Stimulated activated CD4-positive, alpha-beta T cell treated with anti-CD3 and anti-CD28 coated beads, Interleukin-1b, Interleukin-23, amount 100 ng/mL, for 4 hours (primary cell): ENCODE measurements at regions not wholly inside any gene's neighbourhood (a gene's known extent, or its start where the extent isn't known, plus 50 kb on each side); places are given as distances from the start of the nearest gene placed in this dataset.

ENCODE experiments used
- DNase-seq, 2 donors: peaks; one replicate each; pipeline ENCODE4 v3.0.0-alpha.2; 2020; ENCODE audit warnings: low read depth in 2 of 2

DNA sequence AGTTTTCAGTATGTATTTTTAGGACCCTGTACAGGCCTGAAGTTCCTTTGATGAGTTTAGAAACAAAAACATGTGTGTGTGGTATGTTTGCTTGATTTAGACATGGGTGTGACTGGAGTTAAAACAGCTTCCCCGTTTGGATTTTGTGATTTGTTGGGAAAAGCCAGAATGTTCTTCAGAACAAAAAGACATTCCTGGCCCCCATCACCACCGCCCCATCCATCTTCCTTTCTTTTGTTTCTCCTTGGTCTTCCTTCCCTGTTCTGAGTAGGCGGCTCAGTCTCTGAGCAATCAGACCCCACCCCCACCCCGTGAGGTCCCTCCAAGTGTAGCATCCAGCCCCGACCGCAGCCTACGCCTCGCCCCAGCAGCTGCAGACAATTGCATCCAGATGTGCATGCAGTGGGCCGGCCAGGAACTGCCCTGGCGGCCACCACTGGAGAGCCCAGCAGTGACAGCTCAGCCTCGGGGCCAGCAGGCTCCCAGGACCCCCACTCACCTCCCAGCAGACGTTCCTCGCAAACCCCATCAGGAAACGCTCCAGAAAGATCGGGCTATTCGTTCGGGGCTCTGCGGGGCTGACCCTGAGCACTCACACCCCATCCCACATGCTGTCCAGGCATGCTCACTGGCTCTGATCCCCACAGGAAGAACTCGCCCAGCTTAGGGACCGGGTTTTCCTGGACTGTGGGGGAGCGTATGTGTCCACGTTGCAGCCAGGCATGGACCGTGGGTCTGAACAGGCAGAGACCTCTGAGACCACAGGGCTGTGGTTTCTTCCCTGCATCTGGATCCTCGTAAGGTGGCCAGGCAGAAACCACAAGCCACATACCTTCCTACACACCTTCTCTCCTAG, 99.8 kb upstream of the CDH5 start:
- no peak for DNase-seq

DNA sequence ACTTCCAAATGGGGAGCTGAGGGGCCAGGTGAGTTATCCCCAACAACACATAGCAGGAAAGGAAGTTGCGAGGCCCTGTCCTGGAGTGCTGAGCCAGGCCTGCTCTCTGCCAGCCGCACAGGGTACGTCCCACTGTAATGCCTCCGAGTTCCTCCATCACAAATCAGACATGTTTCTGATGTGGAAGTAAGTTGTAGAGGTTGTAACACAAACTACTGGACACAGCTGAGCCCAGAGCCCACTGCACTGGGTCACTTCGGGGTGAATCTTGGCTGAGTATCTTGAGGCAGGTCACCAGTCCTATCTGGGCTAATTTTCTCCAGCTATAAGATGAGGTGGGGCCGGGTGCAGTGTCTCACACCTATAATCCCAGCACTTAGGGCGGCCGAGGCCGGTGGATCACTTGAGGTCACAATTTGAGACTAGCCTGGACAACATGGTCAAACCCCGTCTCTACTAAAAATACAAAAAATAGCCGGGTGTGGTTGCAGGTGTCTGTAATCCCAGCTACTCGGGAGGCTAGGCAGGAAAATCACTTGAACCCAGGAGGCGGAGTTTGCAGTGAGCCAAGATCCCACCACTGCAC, 100.8 kb upstream of the CDH5 start:
- DNase-seq: no peak

DNA sequence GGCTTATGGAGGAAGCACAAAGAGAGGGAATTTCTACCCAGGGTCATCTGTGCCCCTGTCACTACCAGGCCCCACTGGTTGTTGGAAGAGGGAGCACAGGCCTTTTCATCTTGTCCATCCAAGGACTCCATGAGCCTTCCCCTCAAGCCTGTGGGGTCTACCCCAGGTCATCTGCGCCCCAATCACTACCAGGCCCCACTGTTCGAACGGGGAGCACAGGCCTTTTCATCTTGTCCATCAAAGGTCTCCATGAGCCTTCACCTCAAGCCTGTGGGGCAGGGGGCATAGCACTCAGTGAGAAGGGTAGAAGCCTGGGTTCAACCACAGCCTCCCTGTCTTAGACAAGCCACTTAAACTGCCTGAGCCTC, 101.5 kb upstream of the CDH5 start:
- no peak for DNase-seq

DNA sequence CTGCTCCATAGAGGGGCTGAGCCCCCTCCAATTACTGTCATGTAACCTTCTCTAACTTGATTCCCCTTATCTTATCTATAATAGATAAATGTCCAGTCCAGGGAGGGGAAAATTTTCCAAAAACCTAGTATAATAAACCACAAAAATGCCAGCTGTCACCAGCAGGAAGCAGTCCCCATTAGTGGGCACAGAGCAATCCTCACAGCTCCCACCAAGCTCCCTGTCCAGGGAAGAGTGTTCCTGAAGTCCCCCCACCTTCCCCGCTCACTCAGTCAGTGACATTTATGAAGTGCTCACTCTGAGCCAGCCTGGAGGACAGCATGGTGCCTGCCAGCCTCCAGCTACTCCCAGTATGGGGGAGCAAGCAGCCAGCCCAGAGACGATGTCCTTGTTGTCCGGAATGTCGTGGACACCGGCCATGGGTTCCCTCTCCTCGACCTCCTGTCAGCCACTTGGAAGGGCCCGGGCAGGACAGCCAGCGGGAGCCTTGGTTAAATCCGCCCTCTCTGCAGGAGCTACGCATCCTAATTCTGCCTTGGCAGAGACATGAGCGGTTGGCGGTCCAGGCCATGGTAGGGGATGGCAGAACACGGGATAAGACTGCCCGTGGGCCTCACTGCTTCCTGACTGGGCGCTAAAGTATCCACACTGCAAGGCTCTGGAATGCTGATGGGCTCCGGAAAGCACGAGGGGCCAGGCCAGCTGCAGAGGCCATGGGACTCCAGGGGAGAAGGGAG, 102.0 kb upstream of the CDH5 start:
- DNase-seq: no peak

DNA sequence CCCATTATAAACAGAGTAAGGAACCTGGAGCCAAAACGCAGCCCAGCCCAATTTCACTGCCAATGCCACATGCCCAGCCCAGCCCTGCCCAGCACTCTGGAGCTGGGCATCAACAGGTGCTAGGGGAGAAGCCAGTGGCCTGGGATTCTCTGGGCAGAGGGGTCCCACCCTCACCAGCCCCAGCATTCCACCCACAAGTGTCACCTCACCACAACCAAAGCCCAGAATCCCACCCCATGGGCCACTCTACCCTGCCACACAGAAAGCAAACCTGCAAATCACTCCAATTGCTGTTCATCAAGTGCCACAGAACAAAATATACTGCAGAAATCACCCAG, 102.5 kb upstream of the CDH5 start:
- DNase-seq: no peak

DNA sequence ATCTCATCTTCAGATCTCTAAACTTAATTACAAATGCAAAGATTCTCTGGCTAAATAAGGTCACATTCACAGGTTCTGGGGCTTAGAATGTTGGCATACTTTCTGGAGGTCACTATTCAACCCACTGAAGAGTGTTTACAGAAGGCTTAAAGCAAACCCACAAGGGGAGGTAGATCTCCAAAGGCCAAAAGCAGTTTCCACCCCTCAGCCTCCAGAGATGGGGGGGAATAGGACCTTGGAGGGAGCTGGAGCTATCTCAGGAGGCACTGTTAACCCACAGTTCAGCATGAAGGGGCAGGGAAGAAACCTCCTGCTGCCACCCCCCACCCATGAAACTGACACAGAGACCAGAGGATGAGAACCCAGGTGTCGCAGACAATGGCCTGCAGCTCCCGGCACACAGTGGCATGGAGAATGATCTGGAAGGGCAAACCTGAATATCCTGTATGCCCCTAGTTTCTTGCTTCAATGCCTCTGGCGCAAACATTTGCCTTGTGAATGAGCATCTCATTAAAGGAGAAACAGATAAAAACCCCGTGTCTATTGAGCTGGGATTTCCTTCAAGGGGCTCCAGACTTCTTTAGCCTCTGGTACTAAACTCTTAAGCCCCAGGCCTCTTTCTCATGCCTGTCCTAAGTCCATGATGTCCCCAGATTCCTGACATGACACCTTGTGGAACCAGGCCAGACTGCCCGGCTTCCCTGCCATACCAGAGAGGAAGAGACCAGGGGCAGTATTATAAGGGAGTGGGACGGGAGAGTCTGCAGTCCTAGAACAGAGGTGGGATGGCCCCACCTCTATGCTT, 103.1 kb upstream of the CDH5 start:
- DNase-seq: no peak

DNA sequence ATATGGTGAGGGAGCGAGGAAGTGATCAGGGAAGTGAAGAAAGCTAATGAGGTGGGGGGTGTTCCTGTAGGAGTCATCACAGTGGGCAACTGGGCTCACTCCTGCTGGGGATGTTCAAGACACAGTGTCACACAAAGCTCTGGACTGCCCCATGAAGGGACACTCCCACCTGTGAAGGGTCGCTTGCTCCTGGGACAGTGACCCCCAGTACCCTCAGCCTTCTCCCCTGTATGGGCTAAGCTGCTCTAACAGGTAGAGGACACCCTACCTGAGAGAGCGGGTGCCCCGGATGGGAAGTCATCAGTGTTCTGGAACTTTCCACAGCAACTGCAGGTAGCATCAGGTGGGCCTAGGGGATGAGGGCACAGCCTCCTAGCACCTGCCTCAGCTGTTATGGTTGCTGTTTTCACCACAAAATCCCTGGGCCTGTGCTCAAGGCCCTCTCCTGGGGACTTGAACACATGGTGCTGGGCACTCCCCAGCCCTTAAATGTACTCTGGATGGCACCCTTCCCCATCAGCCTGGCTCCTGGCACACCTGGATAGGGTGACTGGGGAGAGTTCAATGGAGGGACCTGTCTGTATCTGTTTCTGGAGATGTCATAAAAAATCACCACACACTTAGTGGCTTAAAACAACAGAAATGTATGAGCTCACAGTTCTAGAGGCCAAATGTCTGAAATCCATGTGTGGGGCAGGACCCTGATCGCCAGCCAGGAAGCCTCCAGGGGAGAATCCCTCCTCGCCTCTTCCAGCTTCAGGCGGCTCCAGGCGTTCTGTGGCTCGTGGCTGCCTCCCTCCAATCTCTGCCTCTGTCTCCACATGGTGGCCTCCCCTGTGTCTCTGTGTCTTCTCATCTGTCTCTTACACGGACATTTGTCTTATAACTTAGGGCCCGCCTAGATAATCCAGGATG, 104.0 kb upstream of the CDH5 start:
- DNase-seq: no peak

DNA sequence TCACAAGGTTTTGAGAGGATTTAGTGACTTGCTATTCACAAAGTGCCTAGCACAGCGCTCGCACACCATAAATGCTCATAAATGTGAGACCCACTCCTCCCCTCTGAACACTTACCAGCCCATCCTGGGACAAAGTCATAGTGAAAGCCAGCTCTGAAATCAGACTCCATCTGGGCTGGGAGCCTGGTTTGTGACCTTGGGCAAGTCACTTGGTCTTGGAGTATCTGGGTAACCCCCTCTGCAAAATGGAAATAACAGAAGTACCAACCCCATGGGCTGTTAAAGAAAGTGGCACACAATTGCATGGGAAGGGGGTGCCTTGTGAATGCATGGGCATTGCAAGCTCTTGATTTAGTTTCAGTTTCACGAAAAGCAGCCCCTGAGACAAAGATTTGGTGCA, 104.7 kb upstream of the CDH5 start:
- no peak for DNase-seq

DNA sequence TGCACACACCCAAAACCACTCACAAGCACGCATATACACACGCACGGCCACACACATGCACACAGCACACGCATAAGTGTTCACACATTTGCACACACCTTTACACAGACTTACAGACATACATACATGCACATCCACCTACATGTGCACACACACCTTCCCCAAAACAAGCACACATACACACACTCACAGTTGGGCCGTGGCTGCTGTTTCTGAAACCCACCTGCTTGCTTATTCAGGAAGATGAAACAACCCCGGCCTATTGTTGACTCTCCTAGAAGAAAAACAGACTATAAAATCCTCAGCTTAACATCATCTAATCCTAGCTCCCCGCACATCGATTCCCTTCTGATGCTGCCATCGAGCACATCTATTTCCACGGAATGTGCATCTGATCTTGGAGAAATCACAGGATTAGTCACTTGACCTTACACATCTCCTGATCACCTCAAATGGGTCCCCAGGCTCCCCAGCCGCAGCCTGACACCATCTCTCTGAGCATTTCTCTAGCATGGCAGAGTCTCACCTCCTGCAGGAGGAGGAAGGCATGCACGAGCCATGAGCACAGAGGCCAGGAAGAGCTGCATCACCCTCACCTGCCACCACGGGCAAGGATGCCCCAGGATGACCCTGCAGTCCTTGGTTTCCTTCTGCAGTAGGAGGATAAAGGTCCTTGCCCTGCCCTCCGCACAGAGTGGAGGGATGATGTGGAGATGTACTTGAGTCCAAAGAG, 105.8 kb upstream of the CDH5 start:
- no peak for DNase-seq

DNA sequence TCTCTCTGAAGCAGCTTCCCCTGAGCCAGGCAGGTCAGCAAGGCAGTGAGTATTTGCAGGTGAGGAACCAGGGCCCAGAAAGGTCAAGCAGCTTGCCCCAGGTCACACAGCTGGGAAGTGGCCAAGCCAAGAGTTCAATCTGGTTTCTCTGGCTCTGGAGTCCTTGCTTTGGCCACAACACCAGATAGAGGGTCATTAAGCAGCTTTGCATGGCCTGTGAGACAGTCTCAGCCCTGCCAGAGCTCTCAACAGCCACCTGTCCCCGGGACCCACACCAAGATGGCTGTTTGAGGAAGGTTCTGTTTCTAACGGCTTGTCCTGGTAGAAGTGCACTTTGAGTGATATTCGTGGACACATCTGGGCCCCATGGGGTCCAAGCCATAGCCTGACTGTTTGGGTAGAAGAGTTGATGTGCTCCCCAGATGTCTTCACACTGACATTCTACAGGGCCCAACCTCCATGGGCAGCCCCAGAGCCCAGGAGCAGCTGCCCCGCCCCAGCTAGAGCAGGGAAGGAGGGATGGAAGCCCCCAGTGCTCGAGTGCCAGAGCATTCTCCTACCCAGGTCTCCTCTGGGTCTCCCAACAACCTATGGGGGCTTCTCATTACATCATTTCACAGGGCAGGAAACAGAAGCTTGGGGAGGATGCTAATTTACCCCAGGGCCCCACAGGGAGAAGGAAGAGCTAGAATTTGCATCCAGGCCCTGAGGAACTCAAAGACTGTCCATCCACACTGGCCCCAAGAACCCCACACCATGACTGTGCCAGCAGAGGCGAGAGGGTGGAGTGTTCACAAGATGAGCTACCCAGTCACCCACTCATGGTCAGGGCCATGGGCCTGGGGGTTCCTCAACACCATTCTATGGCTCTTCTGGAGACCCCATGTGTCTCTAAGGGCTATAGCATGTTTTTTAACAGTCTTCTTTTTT, 107.3 kb upstream of the CDH5 start:
- no peak for DNase-seq

DNA sequence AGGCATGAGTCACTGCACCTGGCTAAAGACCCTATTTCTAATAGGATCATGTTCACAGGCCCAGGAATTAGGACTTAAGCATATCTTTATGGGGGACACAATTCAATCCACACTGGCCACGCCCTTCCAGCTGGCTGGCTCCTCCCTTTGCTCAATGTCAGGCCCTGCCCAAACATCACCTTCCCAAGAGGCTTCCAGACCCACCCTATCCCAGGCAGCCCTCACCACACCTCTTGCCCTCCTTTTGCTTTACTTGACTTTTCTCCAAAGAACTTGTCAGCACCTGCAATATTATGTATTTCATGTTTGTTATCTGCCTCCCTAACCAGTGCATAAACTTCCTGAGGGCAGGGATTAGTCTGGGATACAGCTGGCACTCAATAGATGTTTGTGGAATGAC, 109.6 kb upstream of the CDH5 start:
- no peak for DNase-seq

DNA sequence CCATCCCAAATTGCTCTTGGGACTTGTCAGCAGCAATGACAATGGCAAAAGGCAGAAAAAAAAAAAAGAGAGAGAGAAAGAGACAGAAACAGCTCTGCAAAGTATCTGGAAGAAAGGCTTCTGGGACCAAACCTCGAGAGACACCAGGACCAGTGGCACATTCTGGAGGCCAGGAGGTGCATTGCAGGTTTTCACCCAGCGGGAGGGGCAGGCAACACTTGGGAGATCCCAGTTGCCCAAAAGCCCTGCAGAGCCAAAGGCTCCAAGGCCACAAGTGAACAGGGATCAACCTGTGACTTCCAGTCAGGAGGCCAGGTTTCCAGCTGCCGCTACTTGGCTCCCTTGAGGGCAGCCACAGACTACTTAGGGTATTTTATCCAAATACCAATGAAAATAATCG, 110.8 kb upstream of the CDH5 start:
- no peak for DNase-seq

DNA sequence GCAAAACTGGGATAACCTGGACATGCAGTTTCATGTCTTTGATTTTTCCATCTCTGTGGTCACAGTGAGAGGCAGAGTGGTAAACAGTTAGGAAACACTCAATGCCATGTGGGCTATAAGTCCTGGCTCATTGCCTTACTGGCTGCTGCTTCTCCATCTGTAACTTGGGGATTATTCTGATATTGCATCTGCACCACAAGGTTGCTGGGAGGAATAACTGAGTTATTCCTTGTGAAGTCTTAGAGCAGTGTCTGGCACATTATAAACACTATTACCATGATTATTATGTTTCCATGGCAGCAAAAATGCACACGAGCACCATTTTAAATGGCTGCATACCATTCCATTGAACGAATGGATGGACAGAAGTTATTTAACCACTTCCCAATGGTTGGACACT, 111.7 kb upstream of the CDH5 start:
- no peak for DNase-seq

DNA sequence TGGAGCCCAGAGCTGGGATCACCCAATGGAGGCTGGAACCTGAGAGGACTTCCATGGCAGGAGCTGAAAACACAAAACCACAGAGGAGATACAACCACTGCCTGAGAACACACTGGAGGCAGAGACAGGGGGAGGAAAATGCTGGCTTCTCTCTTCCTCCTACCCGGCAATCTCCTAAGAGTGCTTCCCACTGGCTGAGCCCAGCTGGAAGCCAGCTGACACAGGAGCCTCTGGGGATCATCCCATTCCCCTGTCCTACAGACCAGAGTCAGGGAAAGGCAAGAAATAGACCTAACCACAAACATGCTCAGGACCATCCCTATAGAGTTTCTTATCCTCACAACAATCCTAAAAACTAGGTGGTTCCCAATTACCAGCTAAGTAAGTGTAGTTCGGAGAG, 112.4 kb upstream of the CDH5 start:
- no peak for DNase-seq

DNA sequence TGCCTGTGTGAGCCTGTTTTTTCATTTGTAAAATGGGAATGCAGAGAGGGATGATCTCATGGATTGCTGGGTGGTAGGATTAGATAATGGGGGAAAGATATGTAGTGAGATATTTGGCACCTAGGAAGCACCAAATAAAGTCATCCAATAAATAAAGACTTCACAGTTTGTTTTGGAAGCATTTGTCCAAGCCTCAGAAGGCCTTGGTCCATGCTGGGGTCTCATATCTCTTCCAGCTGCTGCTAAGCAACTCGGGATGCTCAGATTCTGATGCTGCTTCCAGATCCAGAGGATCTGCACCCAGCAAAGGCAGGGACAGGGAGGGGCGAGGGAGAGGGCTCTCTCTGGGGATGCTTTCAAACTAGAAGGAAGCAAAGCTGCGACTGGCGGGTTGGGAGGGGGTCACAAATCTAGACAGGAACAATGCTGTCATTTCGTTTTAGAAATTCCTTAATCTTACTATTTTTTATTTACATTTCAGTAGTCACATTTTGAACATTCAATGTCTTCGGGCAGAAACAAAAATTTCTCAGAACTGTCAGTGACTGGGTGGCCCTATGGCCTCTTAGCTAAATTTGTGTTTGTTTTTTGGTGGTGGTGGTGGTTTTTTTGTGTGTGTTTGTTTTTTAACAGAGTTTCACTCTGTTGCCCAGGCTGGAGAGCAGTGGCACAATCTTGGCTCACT, 114.9 kb upstream of the CDH5 start:
- DNase-seq: no peak

DNA sequence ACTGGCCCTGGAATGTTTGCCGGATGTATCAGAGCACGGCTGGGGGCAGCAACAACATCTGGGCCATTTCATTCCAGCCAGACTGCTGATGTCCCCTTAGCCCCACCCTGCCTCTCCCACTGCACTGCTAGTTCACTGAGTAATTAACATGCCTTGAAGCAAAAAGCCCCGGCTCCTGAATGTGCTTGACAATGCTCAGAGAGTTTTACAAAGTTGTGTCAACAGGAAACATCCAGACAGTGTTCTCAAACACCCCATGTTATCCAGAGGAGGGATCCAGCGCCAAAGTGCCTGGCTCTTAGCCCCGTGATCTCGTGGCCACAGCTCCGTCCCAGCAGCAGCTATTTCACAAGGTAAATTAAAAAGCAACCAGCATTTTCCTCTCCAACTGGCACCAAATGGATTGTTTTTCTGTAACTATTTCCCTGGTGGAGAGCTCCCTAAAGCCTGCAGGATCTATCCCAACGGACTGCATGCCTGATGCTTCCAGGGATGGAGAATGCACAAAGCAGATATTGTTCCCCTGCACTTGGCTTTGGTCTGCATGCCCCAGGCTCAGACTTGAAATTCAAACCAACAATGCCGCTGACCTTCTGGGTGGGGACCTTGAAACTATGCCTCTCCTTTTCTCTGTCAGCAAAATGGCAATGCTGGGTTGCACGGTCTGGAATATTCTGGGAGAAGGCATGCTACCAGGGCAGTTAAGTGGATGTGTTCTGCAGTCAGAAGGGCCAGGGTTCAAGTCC, 115.6 kb upstream of the CDH5 start:
- DNase-seq: no peak

DNA sequence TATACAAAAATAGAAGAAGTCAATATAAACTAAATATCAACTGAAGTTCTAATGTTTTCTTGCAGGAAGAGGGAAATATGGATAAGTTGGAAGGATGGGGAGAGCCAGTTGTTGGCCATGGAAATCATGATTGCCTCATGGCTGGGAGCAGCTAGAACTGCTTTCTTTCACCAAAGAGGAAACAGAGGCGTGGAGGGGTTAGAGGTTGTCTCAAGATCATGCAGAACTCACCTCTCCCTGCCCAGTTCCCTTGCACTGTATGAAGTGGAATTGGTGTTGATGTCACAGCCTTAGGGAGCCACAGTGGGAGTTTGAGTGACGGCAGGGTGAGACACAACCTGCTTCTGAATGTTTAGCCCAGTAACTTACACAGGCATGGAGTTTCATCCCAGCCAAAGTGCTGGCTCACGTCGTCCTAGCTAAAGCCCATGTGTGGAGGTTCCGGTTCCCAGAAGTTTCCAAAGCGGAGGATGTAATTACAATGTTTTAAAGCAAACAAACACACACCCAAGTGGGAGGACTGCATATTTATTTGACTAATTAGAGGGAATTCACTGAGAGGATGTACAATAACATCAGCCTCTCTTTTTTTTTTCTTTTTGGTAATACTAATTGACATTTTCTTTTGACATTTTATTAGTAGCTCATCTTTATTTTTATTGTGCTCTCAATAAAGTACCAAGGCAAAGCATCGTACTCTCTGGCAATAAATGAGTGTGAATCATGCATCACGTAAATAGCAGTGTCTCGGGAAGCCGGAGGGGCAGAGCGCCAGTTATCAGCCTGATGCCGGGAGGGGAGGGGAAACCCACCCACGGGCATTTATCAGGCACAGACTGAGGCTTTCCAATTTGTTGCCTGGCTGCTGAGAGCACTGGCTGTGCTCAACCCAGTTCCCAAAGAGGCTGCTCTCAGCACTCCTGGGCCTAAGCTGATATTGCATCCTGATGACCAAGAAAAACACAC, 118.7 kb upstream of the CDH5 start:
- no peak for DNase-seq
